ENCODE measurements at regions not wholly inside any gene's neighbourhood (a gene's known extent, or its start where the extent isn't known, plus 50 kb on each side); places are given as distances from the start of the nearest gene placed in this dataset.

DNA sequence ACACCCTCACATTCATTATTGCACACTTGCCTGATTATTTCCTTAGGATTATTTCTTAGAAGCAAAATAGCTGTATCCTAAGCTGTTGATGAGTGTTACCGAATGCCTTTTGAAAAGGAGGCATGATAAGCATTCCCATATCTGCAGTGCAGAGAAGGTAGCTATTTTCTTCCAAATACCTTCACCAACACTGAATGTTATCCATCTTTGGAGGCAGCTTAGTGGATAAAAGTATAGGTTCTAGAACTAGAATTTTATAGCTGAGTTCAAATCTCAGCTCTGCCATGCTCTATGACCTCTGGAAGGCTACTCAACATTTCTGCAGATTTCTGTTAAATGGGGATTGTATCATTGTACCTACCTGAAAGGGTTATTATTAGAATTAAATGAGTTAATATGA is 185.0 kb upstream of the CCDC150 start (continued):
- TF ChIP-seq, protein P1, sequence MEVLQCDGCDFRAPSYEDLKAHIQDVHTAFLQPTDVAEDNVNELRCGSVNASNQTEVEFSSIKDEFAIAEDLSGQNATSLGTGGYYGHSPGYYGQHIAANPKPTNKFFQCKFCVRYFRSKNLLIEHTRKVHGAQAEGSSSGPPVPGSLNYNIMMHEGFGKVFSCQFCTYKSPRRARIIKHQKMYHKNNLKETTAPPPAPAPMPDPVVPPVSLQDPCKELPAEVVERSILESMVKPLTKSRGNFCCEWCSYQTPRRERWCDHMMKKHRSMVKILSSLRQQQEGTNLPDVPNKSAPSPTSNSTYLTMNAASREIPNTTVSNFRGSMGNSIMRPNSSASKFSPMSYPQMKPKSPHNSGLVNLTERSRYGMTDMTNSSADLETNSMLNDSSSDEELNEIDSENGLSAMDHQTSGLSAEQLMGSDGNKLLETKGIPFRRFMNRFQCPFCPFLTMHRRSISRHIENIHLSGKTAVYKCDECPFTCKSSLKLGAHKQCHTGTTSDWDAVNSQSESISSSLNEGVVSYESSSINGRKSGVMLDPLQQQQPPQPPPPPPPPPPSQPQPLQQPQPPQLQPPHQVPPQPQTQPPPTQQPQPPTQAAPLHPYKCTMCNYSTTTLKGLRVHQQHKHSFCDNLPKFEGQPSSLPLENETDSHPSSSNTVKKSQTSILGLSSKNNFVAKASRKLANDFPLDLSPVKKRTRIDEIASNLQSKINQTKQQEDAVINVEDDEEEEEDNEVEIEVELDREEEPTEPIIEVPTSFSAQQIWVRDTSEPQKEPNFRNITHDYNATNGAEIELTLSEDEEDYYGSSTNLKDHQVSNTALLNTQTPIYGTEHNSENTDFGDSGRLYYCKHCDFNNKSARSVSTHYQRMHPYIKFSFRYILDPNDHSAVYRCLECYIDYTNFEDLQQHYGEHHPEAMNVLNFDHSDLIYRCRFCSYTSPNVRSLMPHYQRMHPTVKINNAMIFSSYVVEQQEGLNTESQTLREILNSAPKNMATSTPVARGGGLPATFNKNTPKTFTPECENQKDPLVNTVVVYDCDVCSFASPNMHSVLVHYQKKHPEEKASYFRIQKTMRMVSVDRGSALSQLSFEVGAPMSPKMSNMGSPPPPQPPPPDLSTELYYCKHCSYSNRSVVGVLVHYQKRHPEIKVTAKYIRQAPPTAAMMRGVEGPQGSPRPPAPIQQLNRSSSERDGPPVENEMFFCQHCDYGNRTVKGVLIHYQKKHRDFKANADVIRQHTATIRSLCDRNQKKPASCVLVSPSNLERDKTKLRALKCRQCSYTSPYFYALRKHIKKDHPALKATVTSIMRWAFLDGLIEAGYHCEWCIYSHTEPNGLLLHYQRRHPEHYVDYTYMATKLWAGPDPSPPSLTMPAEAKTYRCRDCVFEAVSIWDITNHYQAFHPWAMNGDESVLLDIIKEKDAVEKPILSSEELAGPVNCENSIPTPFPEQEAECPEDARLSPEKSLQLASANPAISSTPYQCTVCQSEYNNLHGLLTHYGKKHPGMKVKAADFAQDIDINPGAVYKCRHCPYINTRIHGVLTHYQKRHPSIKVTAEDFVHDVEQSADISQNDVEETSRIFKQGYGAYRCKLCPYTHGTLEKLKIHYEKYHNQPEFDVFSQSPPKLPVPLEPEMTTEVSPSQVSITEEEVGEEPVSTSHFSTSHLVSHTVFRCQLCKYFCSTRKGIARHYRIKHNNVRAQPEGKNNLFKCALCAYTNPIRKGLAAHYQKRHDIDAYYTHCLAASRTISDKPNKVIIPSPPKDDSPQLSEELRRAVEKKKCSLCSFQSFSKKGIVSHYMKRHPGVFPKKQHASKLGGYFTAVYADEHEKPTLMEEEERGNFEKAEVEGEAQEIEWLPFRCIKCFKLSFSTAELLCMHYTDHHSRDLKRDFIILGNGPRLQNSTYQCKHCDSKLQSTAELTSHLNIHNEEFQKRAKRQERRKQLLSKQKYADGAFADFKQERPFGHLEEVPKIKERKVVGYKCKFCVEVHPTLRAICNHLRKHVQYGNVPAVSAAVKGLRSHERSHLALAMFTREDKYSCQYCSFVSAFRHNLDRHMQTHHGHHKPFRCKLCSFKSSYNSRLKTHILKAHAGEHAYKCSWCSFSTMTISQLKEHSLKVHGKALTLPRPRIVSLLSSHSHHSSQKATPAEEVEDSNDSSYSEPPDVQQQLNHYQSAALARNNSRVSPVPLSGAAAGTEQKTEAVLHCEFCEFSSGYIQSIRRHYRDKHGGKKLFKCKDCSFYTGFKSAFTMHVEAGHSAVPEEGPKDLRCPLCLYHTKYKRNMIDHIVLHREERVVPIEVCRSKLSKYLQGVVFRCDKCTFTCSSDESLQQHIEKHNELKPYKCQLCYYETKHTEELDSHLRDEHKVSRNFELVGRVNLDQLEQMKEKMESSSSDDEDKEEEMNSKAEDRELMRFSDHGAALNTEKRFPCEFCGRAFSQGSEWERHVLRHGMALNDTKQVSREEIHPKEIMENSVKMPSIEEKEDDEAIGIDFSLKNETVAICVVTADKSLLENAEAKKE (CRISPR knock-in tag; IDR thresholded peaks at IDR 0.05), result no peak
- no peak for TF ChIP-seq ZNF114 (CRISPR knock-in tag; IDR thresholded peaks at IDR 0.05)
- no peak for TF ChIP-seq EZH2phosphoT487 (IDR thresholded peaks at IDR 0.05; ENCODE audit: unreplicated experiment)
- TF ChIP-seq STAT1 (IDR thresholded peaks at IDR 0.05; ENCODE audit: unreplicated experiment), result no peak
- no peak for TF ChIP-seq ZNF331 (CRISPR knock-in tag; IDR thresholded peaks at IDR 0.05; ENCODE audit: low read depth)
- TF ChIP-seq NANOG (IDR thresholded peaks at IDR 0.05; ENCODE audit: borderline replicate concordance), result no peak
- TF ChIP-seq CREB1 (CRISPR knock-in tag; IDR thresholded peaks at IDR 0.05; ENCODE audit: low read depth), result no peak
- no peak for TF ChIP-seq POLR2AphosphoS5 (IDR thresholded peaks at IDR 0.05; ENCODE audit: low read depth)

DNA sequence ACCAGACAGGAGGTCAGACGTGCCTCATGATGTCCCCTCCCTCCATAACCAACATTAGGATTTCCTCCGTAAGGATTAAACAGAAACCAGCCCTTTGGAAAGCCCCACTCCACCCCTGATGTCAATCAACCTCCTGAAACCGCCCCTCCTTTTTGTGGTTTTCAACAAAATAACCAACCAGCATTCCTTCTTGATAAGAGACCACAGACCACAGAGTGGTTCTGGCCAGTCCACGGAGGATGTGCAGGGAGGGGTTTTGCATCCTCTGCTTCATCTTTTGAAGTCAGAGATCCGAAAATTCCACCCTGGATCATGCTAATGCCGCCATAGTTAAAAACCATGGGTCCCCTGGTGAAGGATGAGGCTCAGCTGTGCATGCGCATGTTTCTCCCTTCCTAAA is 180.0 kb upstream of the CCDC150 start:
- Histone ChIP-seq H3K79me2 (replicated peaks; ENCODE audit: insufficient read depth) (no peaks in the 10 kb centered on the region), H3K36me3 (ENCODE audit: insufficient read depth) (no peaks in the 10 kb centered on the region), H3K9me2 (ENCODE audit: insufficient read depth) (peaks cover 4% of the 10 kb centered on the region; the same call in 1 of the 2 replicates), H2AFZ (0 out of 2 replicates have a peak overlapping the region, but pooled peaks have one; percentile 15), H4K20me1 (replicated peaks; ENCODE audit: insufficient read depth) (no peaks in the 10 kb centered on the region), H3K27me3 (ENCODE audit: insufficient read depth) (no peaks in the 10 kb centered on the region), H3K27ac (ENCODE audit: low read depth) (no peak overlapping the region), H3K4me3 (no peak overlapping the region), H3K4me2 (no peak overlapping the region), H3K4me1 (ENCODE audit: insufficient read depth) (peaks cover 10% of the 10 kb centered on the region; the same call in 1 of the 2 replicates), H3F3A (replicated peaks; ENCODE audit: low read depth) (no peaks in the 10 kb centered on the region)
- peaks cover 14% of the 10 kb centered on the region for H3K4me1 Mint-ChIP-seq
- ATAC-seq (no peak), DNase-seq (ENCODE audit: low spot score) (peak; percentile 27)
- no peaks in the 10 kb centered on the region for H3K36me3 Mint-ChIP-seq (ENCODE audit: low read depth)
- H3K27ac Mint-ChIP-seq, result no peak overlapping the region
- no peak overlapping the region for H3K4me3 Mint-ChIP-seq
- H3K9me3 Mint-ChIP-seq, result no peaks in the 10 kb centered on the region
- H3K27me3 Mint-ChIP-seq (ENCODE audit: insufficient read depth, low read depth, poor library complexity), result no peaks in the 10 kb centered on the region
- TF ChIP-seq, protein P2, sequence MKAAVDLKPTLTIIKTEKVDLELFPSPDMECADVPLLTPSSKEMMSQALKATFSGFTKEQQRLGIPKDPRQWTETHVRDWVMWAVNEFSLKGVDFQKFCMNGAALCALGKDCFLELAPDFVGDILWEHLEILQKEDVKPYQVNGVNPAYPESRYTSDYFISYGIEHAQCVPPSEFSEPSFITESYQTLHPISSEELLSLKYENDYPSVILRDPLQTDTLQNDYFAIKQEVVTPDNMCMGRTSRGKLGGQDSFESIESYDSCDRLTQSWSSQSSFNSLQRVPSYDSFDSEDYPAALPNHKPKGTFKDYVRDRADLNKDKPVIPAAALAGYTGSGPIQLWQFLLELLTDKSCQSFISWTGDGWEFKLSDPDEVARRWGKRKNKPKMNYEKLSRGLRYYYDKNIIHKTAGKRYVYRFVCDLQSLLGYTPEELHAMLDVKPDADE (IDR thresholded peaks at IDR 0.05), result no peak
- TF ChIP-seq NANOG (IDR thresholded peaks at IDR 0.05; ENCODE audit: borderline replicate concordance) (no peak), JUNB (IDR thresholded peaks at IDR 0.05; ENCODE audit: unreplicated experiment) (no peak), ZNF331 (CRISPR knock-in tag; IDR thresholded peaks at IDR 0.05; ENCODE audit: low read depth) (no peak), EZH2phosphoT487 (IDR thresholded peaks at IDR 0.05; ENCODE audit: unreplicated experiment) (no peak), CREB1 (CRISPR knock-in tag; IDR thresholded peaks at IDR 0.05; ENCODE audit: low read depth) (no peak), EZH2 (IDR thresholded peaks at IDR 0.05; ENCODE audit: low read depth, unreplicated experiment) (no peak), ZNF114 (CRISPR knock-in tag; IDR thresholded peaks at IDR 0.05) (no peak), POLR2AphosphoS5 (IDR thresholded peaks at IDR 0.05; ENCODE audit: low read depth) (no peak)
- TF ChIP-seq, protein P3, sequence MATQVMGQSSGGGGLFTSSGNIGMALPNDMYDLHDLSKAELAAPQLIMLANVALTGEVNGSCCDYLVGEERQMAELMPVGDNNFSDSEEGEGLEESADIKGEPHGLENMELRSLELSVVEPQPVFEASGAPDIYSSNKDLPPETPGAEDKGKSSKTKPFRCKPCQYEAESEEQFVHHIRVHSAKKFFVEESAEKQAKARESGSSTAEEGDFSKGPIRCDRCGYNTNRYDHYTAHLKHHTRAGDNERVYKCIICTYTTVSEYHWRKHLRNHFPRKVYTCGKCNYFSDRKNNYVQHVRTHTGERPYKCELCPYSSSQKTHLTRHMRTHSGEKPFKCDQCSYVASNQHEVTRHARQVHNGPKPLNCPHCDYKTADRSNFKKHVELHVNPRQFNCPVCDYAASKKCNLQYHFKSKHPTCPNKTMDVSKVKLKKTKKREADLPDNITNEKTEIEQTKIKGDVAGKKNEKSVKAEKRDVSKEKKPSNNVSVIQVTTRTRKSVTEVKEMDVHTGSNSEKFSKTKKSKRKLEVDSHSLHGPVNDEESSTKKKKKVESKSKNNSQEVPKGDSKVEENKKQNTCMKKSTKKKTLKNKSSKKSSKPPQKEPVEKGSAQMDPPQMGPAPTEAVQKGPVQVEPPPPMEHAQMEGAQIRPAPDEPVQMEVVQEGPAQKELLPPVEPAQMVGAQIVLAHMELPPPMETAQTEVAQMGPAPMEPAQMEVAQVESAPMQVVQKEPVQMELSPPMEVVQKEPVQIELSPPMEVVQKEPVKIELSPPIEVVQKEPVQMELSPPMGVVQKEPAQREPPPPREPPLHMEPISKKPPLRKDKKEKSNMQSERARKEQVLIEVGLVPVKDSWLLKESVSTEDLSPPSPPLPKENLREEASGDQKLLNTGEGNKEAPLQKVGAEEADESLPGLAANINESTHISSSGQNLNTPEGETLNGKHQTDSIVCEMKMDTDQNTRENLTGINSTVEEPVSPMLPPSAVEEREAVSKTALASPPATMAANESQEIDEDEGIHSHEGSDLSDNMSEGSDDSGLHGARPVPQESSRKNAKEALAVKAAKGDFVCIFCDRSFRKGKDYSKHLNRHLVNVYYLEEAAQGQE (IDR thresholded peaks at IDR 0.05; ENCODE audit: unreplicated experiment), result no peak
- TF ChIP-seq, protein P4, sequence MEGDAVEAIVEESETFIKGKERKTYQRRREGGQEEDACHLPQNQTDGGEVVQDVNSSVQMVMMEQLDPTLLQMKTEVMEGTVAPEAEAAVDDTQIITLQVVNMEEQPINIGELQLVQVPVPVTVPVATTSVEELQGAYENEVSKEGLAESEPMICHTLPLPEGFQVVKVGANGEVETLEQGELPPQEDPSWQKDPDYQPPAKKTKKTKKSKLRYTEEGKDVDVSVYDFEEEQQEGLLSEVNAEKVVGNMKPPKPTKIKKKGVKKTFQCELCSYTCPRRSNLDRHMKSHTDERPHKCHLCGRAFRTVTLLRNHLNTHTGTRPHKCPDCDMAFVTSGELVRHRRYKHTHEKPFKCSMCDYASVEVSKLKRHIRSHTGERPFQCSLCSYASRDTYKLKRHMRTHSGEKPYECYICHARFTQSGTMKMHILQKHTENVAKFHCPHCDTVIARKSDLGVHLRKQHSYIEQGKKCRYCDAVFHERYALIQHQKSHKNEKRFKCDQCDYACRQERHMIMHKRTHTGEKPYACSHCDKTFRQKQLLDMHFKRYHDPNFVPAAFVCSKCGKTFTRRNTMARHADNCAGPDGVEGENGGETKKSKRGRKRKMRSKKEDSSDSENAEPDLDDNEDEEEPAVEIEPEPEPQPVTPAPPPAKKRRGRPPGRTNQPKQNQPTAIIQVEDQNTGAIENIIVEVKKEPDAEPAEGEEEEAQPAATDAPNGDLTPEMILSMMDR (conservative IDR thresholded peaks at IDR 0.05; ENCODE audit: low read depth in 2 of 2), result no peak

Measured in GM23338 (cell line).